Brain pericyte (primary cell): ENCODE measurements at regions not wholly inside any gene's neighbourhood (a gene's known extent, or its start where the extent isn't known, plus 50 kb on each side); places are given as distances from the start of the nearest gene placed in this dataset.

Source experiments
- DNase-seq: peaks from one replicate; pipeline ENCODE4 v3.0.0-alpha.2; 2012; ENCODE audit warnings: low read depth, low spot score

GRCh38 chr2:173644146-173644545 is 289.5 kb downstream of the CDCA7 start:
- DNase-seq, result peak; percentile 85

- DNase-seq, result no peak
Measured at GRCh38 chr2:173647681-173648311, 293.1 kb downstream of the CDCA7 start.

- DNase-seq, result no peak
Measured at GRCh38 chr2:173648816-173649215, 294.1 kb downstream of the CDCA7 start.

GRCh38 chr2:173649527-173650219 is 295.0 kb downstream of the CDCA7 start:
- no peak for DNase-seq

- DNase-seq, result no peak
Measured at GRCh38 chr2:173651891-173652290, 297.2 kb downstream of the CDCA7 start.

- no peak for DNase-seq
Measured at GRCh38 chr2:173652311-173652710, 297.6 kb downstream of the CDCA7 start.

- DNase-seq, result peak; percentile 33
Measured at GRCh38 chr2:173652767-173653431, 298.2 kb downstream of the CDCA7 start.

GRCh38 chr2:173653432-173653805 is 298.7 kb downstream of the CDCA7 start:
- no peak for DNase-seq

- no peak for DNase-seq
Measured at GRCh38 chr2:173654161-173654895, 299.7 kb downstream of the CDCA7 start.

GRCh38 chr2:173654896-173655265 is 300.2 kb downstream of the CDCA7 start:
- DNase-seq, result no peak

GRCh38 chr2:173656086-173656485 is 301.4 kb downstream of the CDCA7 start:
- DNase-seq, result no peak

- peak; percentile 41 for DNase-seq
Measured at GRCh38 chr2:173657996-173658717, 303.5 kb downstream of the CDCA7 start.

- DNase-seq, result no peak
Measured at GRCh38 chr2:173658946-173659371, 304.3 kb downstream of the CDCA7 start.

- no peak for DNase-seq
Measured at GRCh38 chr2:173659509-173659908, 304.8 kb downstream of the CDCA7 start.

- no peak for DNase-seq
Measured at GRCh38 chr2:173661586-173661985, 303.6 kb downstream of the SP3 start.

- no peak for DNase-seq
Measured at GRCh38 chr2:173663353-173663752, 301.8 kb downstream of the SP3 start.

- DNase-seq, result no peak
Measured at GRCh38 chr2:173663835-173664512, 301.2 kb downstream of the SP3 start.

GRCh38 chr2:173664513-173664910 is 300.7 kb downstream of the SP3 start:
- no peak for DNase-seq

GRCh38 chr2:173666171-173666888 is 298.8 kb downstream of the SP3 start:
- DNase-seq, result no peak

- DNase-seq, result no peak
Measured at GRCh38 chr2:173667014-173667413, 298.2 kb downstream of the SP3 start.
